ENCODE measurements at regions not wholly inside any gene's neighbourhood (a gene's known extent, or its start where the extent isn't known, plus 50 kb on each side); places are given as distances from the start of the nearest gene placed in this dataset.

DNA sequence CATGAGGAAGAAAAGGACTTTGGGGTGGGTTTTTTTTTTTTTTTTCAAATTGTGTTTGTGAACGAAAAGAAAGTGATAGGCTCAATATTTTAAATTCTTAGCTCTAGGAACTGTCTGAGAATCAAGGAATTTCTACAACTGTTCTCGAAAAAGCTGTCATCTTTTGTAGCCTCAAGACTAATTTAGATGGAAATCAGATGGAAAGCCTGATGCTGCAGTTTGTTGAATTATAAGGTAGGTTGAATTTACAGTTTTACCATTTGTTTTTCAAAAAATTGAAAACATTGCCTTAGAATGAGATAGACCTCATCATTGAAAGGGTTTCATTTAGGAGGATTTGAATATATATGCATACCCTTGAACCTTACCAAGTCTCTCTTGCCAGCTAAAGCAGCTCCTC, 109.3 kb upstream of the TRHDE start (continued):
- TF ChIP-seq ZNF532 (CRISPR knock-in tag; IDR thresholded peaks at IDR 0.05; ENCODE audit: borderline replicate concordance) (no peak), NR1H2 (CRISPR knock-in tag; IDR thresholded peaks at IDR 0.05) (no peak), TEAD1 (CRISPR knock-in tag; IDR thresholded peaks at IDR 0.05) (no peak), CREB1 (CRISPR knock-in tag; IDR thresholded peaks at IDR 0.05) (no peak), SP1 (CRISPR knock-in tag; conservative IDR thresholded peaks at IDR 0.05) (no peak), CREM (CRISPR knock-in tag; IDR thresholded peaks at IDR 0.05) (no peak), ZNF263 (CRISPR knock-in tag; IDR thresholded peaks at IDR 0.05; ENCODE audit: low read depth) (no peak), RELA (CRISPR knock-in tag; IDR thresholded peaks at IDR 0.05; ENCODE audit: borderline replicate concordance) (no peak), CTCF (IDR thresholded peaks at IDR 0.05) (no peak), STAT6 (CRISPR knock-in tag; conservative IDR thresholded peaks at IDR 0.05; ENCODE audit: low read depth) (no peak)
- TF ChIP-seq, protein P1, sequence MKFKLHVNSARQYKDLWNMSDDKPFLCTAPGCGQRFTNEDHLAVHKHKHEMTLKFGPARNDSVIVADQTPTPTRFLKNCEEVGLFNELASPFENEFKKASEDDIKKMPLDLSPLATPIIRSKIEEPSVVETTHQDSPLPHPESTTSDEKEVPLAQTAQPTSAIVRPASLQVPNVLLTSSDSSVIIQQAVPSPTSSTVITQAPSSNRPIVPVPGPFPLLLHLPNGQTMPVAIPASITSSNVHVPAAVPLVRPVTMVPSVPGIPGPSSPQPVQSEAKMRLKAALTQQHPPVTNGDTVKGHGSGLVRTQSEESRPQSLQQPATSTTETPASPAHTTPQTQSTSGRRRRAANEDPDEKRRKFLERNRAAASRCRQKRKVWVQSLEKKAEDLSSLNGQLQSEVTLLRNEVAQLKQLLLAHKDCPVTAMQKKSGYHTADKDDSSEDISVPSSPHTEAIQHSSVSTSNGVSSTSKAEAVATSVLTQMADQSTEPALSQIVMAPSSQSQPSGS (CRISPR knock-in tag; IDR thresholded peaks at IDR 0.05; ENCODE audit: borderline replicate concordance, low read depth): no peak

GRCh38 chr12:72168851-72169250, 103.3 kb upstream of the TRHDE start:
- no peak for DNase-seq (ENCODE audit: low spot score)
- no peak for ATAC-seq
- ChIA-PET POLR2A (no interaction called here), CTCF (no interaction called here)
- no peaks in the 10 kb centered on the region for H3K27me3 Mint-ChIP-seq (ENCODE audit: low read depth)
- no peak overlapping the region for H3K27ac Mint-ChIP-seq
- no peaks in the 10 kb centered on the region for H3K9me3 Mint-ChIP-seq
- TF ChIP-seq TEAD4 (CRISPR knock-in tag; IDR thresholded peaks at IDR 0.05): no peak
- no peak for TF ChIP-seq RELA (CRISPR knock-in tag; IDR thresholded peaks at IDR 0.05; ENCODE audit: borderline replicate concordance)
- no peak for TF ChIP-seq ERG (CRISPR knock-in tag; IDR thresholded peaks at IDR 0.05)
- no peak for TF ChIP-seq ATF6 (CRISPR knock-in tag; IDR thresholded peaks at IDR 0.05)
- TF ChIP-seq GRHL2 (CRISPR knock-in tag; IDR thresholded peaks at IDR 0.05; ENCODE audit: insufficient replicate concordance, severe bottlenecking): no peak
- TF ChIP-seq MXD4 (CRISPR knock-in tag; IDR thresholded peaks at IDR 0.05; ENCODE audit: borderline replicate concordance): no peak
- TF ChIP-seq TP53 (CRISPR knock-in tag; IDR thresholded peaks at IDR 0.05): no peak
- TF ChIP-seq SMAD4 (CRISPR knock-in tag; IDR thresholded peaks at IDR 0.05): no peak
- TF ChIP-seq NR1H2 (CRISPR knock-in tag; IDR thresholded peaks at IDR 0.05): no peak
- TF ChIP-seq SMAD3 (CRISPR knock-in tag; IDR thresholded peaks at IDR 0.05; ENCODE audit: borderline replicate concordance): no peak
- TF ChIP-seq ZNF219 (CRISPR knock-in tag; IDR thresholded peaks at IDR 0.05; ENCODE audit: borderline replicate concordance): no peak
- TF ChIP-seq, protein P2, sequence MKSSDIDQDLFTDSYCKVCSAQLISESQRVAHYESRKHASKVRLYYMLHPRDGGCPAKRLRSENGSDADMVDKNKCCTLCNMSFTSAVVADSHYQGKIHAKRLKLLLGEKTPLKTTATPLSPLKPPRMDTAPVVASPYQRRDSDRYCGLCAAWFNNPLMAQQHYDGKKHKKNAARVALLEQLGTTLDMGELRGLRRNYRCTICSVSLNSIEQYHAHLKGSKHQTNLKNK (CRISPR knock-in tag; IDR thresholded peaks at IDR 0.05): no peak
- H3K36me3 Mint-ChIP-seq: no peaks in the 10 kb centered on the region
- no peaks in the 10 kb centered on the region for H3K4me1 Mint-ChIP-seq
- H3K4me3 Mint-ChIP-seq: no peak overlapping the region

All from WTC11 (cell line).